GM19025 (cell line): ENCODE measurements at regions not wholly inside any gene's neighbourhood (a gene's known extent, or its start where the extent isn't known, plus 50 kb on each side); places are given as distances from the start of the nearest gene placed in this dataset.

ENCODE experiments used
- ATAC-seq: cut with Tn5 transposase; IDR thresholded peaks from one replicate; pipeline ENCODE4 v1.9.1; 2021; ENCODE audit warnings: mild to moderate bottlenecking, low read depth, moderate library complexity; ENCODE audit not compliant: unreplicated experiment

DNA sequence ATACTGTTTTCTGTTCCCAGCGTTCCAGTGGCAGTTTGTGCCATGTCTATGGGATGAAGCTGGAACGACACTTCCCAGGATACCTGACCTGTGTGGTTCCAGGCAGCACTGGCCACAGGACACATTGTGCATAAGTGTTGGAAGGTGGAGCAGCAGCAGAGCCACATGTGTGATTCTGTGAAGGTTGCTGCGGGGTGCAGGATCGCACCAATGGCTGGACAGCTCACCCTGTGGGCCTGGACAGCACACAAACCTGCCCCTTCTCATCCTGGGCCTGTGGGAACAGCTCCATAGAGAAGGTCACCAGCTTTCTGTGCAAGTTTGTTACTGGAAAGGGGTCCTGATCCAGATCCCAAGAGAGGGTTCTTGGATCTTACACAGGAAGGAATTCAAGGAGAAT, 252.2 kb upstream of the RAB6C start:
- no peak for ATAC-seq

DNA sequence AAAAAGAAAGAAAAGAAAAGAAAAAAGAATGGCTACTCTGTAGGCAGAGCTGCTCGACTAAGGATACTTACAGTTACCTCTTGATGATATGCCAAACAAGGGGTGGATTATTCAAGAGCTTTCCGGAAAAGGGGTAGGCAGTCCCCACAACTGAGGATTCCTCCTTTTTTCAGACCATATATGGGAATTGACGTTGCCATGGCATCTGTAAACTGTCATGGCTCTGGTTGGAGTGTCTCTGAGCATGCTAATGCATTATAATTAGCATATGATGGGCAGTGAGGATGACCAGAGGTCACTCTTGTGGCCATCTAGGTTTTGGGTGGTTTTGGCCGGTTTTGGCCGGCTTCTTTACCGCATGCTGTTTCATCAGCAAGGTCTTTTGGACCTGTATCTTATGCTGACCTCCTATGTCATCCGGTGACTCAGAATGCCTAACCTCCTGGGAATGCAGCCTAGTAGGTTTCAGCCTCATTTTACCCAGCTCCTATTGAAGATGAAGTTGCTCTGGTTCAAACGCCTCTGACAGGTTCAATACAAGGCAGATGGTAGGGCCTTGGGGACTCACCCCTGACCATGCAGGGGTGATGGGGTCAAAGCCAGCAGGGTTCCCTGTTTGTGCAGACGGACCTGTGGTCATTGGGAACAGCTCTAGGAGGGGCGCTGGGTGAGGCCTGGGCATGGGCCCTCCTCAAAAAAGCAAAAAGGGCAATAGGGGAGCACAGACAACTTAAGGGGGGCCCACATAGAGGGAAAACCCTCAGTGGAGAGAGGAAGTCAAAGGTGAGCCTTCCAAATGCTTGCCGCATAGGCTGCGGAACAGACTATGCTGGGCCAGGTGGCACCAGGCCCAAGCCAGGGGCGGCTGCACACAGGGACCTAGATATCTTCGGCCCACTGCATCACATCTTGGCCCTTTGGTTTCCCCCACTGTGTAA, 251.2 kb upstream of the RAB6C start:
- ATAC-seq: no peak

- no peak for ATAC-seq
These were observed 250.5 kb upstream of the RAB6C start for GRCh38 chr2:129729011-129729410.

- no peak for ATAC-seq
These were observed 249.8 kb upstream of the RAB6C start for GRCh38 chr2:129729646-129730045.

- no peak for ATAC-seq
These were observed 248.5 kb upstream of the RAB6C start for GRCh38 chr2:129730979-129731378.

DNA sequence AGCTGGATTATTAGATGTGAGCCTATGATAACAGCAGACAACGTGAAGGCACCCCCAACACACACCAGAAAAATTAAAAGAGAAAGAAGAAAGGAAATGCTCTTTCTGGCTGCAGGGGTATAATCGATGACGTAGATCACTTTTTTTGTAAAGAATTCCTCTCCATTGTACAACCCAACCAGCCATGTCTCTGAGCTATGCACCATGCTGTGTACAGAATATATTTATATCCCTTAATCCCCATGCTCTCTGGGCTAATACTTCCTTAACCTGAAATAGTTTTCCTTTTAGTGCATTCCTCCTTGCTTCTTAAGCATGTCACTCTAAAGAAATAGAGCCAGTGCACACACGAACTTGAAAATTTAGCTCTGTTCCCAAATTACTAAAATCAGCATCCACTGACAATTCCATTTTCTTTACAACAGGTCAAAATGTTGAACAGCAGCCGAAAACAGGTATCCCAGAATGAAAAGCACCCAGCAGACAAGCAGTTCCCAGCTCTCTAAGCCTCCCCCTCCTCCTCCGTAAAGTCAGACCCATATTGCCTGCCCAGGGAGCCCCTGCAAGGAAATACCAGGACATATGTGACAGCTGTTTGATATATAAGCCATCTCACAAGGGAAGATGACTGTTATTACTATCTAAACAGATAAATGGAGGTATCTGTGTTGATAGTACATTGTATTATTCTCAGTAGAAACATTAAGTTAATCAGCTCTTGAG, 247.4 kb upstream of the RAB6C start:
- ATAC-seq: no peak

GRCh38 chr2:129732630-129733026, 246.8 kb upstream of the RAB6C start:
- no peak for ATAC-seq

DNA sequence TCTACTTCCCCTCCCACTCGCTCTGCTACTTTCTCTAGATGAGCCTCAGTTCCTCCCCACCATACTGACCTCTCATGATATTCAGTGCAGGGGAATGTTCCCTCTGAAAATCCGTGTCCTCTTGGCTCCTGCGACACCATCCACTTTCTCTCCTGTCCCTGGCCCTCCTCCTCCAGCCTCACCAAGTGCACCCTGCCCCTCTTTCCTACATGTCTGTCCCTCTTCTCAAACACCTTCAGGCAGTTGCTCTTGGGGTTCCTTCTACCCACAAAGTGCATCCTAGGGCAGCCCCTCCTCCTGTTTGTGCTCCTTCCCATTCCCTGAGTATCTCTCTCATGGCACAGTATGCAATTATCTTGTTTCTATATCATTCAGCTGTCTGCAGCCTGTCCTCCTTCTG, 246.4 kb upstream of the RAB6C start:
- no peak for ATAC-seq

- no peak for ATAC-seq
These were observed 245.9 kb upstream of the RAB6C start for GRCh38 chr2:129733579-129733978.

DNA sequence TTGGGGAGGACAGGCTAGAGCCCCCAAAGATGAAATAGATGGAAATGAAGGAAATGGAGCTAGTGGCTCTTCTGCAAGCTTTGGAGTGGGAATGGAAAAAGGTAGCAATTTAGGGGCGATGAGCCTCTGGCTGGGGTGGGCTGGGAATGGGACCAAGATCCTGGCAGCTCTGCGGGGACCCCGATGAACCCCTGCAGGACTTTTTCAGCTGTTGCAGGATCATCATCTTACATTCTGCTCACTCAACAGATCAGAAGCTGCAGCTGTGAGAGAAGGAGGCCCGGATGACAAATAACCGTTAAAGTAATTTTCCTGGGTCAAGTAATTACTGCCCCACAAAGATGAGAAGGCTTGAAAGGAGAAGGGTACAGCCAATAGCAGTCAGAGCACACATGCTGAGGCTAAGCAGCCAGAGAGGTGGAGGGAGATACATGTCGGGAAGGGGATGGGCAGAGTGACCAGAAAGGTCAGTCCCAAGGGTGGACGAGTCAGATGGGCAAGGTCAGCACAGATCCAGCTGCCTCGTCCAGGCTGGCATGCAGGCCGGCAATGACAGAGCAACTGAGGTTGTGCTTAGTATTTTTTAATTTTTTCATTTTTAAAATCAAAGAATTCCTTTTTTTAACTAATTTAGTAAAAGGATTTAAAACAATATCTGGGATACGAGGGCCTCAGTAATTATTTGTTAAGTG, 245.0 kb upstream of the RAB6C start:
- no peak for ATAC-seq

DNA sequence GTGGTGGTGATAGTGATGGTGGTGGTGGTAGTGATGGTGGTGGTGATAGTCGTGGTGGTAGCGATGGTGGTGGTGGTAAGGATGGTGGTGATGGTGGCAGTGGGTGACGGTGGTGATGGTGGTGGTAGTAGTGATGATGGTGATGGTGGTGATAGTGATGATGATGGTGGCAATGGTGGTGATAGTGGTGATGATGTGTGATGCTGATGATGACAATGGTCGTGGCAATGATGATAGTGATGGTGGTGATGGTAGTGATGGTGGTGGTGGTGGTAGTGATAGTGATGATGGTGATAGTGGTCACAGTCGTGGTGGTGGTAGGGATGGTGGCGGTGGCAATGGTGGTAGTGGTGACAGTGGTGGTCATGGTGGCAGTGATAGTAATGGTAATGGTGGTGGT, 243.9 kb upstream of the RAB6C start:
- ATAC-seq: no peak

- no peak for ATAC-seq
These were observed 241.6 kb upstream of the RAB6C start for GRCh38 chr2:129737660-129738527.

DNA sequence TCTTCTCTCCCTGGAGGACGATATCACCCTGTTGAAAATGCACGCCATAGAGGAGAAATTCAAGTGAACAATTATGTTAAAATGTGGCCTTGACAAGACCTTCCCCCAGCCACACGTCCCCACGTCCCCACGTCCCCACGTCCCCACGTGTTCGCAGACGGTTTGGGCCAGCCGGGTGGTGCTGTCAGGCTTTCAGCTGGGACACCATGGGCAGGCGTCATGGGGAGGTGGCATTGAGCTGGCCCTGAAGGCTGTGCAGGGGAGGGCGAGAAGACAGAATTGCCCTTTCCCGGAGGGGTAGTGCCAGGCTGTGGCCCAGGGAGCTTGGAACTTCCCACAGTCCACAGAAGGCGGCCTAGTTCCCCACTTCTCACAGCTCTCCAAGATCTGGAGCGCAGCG, 240.7 kb upstream of the RAB6C start:
- ATAC-seq: no peak

- no peak for ATAC-seq
These were observed 239.0 kb upstream of the RAB6C start for GRCh38 chr2:129740504-129740903.

- no peak for ATAC-seq
These were observed 238.3 kb upstream of the RAB6C start for GRCh38 chr2:129741165-129741564.

DNA sequence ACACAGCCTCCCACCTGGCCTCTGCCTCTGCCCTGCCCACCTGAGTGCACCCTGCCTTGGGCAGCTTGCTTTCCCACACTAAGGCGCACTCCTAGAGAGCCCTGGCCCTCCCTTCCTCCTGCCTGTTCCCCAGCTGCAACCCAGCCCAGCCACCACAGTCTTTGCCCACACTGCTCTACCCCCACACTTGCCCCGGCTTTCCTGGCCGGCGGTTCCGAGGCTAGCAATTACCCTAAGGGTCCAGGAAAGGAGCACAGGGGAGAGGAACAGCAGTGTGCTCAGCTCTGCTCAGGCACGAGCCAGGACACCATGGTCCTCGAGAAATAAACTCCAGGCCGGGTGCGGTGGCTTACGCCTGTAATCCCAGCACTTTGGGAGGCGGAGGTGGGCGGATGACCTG, 237.8 kb upstream of the RAB6C start:
- ATAC-seq: no peak

DNA sequence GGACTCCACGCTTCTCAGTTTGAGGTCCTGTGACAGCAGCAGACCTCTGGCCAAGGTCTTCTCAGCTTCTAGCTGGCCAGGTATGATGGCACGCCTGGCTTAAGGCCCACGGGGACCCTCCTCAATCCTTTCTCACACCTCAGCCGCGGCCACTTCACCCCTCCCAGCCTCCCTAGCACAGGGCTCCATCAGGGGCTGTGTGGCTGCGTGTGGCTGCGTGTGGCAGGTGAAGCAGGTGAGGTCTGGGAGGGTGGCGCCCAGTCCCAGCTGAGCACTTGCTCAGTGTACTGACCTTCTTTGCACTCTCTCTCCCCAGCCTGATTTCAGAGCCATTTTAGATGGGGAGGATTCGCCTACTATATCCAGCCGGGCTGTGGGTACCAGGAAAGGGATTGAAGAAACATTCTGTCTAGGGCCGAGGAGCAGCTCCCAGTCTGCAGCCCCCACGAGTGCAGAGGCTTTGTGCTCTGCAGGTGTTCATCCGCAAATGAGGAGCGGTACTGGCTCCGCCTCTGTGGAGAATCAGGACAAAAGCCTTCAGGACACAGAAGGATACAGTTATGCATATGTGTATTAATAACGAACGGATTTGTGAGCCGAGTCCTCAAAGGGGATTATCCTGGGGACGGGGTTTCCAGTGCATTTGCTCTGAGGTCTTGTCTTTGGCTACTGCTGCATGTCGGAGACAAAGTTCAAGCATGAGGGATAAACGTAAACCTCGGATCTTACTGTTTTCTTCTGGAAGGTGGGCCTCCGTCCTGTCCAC, 236.9 kb upstream of the RAB6C start:
- no peak for ATAC-seq

GRCh38 chr2:129744141-129744540, 235.3 kb upstream of the RAB6C start:
- no peak for ATAC-seq

DNA sequence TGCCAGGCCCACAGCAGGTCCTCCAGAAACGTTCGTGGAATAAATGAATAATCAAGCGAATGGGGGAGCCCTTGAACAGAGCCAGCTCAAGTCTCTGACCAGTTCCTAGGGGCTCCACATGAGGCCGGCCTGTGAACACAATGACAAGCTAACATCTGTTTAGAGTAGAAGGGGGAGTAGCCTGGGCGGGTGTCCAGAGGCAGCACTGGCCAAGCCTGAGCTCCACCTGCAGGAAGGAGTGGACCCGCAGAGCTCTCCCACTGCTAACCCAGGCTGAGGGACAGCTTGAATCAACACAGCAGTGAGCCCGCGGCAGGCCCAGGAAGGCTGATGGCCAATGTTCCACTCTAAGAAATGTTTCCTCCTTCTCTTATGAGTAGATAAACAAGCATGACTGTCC, 234.8 kb upstream of the RAB6C start:
- ATAC-seq: no peak
